Karpas-422 (cell line): ENCODE measurements at regions not wholly inside any gene's neighbourhood (a gene's known extent, or its start where the extent isn't known, plus 50 kb on each side); places are given as distances from the start of the nearest gene placed in this dataset.

Source experiments
- DNase-seq: peaks from one replicate; pipeline ENCODE4 v3.0.0-alpha.2; 2015
- H2AFZ ChIP-seq: fragments of 200-600 bp; sonication (generic); 2 replicates; pipeline ENCODE4 v1.6.1; 2014; ENCODE audit warnings: antibody characterized with exemption, low read length, mixed read lengths
- H3K27ac ChIP-seq: fragments of 200-600 bp; sonication (generic); 2 replicates; pipeline ENCODE4 v1.5.1; 2014; ENCODE audit warnings: mild to moderate bottlenecking, low read length, moderate library complexity
- H3K27me3 ChIP-seq: fragments of 200-600 bp; sonication (generic); 2 replicates; pipeline ENCODE4 v1.6.1; 2014; ENCODE audit warnings: low read length, mixed read lengths
- H3K36me3 ChIP-seq: fragments of 200-600 bp; sonication (generic); 2 replicates; pipeline ENCODE4 v1.6.1; 2014; ENCODE audit warnings: low read length, mixed read lengths; ENCODE audit not compliant: insufficient read depth
- H3K4me1 ChIP-seq: fragments of 200-600 bp; sonication (generic); 2 replicates; pipeline ENCODE4 v1.6.1; 2014; ENCODE audit warnings: mild to moderate bottlenecking, low read length, mixed read lengths
- H3K4me2 ChIP-seq: fragments of 200-600 bp; sonication (generic); 2 replicates; pipeline ENCODE4 v1.6.1; 2014; ENCODE audit warnings: low read length, low read depth, mild to moderate bottlenecking; ENCODE audit not compliant: poor library complexity, severe bottlenecking
- H3K4me3 ChIP-seq: fragments of 200-600 bp; sonication (generic); 2 replicates; pipeline ENCODE4 v1.5.1; 2014; ENCODE audit warnings: mild to moderate bottlenecking, antibody characterized with exemption, low read length, mixed read lengths
- H3K79me2 ChIP-seq: fragments of 200-600 bp; sonication (generic); 2 replicates; pipeline ENCODE4 v1.6.1; 2014; ENCODE audit warnings: mild to moderate bottlenecking, low read length, mixed read lengths
- H3K9ac ChIP-seq: fragments of 200-600 bp; sonication (generic); 2 replicates; pipeline ENCODE4 v1.6.0; 2014; ENCODE audit warnings: low read length
- H3K9me2 ChIP-seq: fragments of 200-600 bp; sonication (generic), shearing (Covaris generic); replicated peaks from 2 replicates; pipeline ENCODE4 v1.6.0; 2014; ENCODE audit warnings: mild to moderate bottlenecking, low read length, moderate library complexity; ENCODE audit not compliant: insufficient read depth
- H3K9me3 ChIP-seq: fragments of 300-700, 200-600 bp; sonication (generic); 2 replicates; pipeline ENCODE4 v1.6.1; 2014; ENCODE audit warnings: low read length, mixed read lengths
- H4K20me1 ChIP-seq: fragments of 200-600 bp; sonication (generic); 2 replicates; pipeline ENCODE4 v1.6.1; 2014; ENCODE audit warnings: mild to moderate bottlenecking, antibody characterized with exemption, low read length, low read depth; ENCODE audit not compliant: insufficient read depth

DNA sequence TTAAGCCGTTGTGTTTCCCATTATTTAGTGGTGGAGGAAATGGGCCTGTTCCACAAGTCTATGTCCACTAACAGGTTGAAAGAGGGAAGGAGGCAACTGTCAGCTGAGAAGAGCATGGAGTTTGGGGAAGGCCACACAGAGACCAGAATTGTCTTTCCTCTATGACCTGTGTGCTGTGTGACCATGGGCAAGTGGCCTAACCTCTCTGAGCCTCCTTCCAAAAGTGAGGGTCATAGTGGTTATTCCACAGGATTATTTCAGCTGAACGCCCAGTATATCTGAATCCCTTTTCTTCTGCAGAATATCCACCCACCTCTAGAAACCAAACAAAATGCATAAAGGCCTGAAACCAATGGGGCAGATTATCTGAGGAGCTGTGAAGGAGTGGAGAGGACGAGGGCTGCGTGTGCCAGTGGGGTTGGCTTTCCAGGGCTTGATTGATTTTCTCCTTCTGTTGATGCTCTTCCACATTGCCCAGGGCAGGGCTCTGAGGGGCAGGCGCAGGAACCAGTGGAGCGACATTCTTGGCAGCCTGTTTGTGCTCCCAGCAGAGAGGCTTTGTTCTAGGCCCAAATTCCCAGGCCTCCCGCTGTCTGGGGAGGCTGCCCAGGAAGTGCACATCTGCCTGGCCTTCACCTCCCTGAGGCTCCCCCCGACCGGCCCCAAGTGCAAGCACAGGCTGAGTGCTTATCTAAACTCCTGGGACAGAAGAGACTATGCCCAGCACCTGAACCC lies 452.7 kb downstream of the BCL11B start:
- Histone ChIP-seq H3K27me3 (no peaks in the 10 kb centered on the region; the same call in 1 of the 2 replicates), H2AFZ (no peak overlapping the region), H3K4me1 (no peaks in the 10 kb centered on the region), H3K27ac (no peak overlapping the region), H3K4me2 (no peak overlapping the region), H4K20me1 (no peaks in the 10 kb centered on the region), H3K4me3 (no peak overlapping the region), H3K36me3 (no peaks in the 10 kb centered on the region), H3K9me3 (no peaks in the 10 kb centered on the region; the same call in 1 of the 2 replicates), H3K9me2 (no peaks in the 10 kb centered on the region), H3K79me2 (no peaks in the 10 kb centered on the region), H3K9ac (no peak overlapping the region)
- DNase-seq: no peak

DNA sequence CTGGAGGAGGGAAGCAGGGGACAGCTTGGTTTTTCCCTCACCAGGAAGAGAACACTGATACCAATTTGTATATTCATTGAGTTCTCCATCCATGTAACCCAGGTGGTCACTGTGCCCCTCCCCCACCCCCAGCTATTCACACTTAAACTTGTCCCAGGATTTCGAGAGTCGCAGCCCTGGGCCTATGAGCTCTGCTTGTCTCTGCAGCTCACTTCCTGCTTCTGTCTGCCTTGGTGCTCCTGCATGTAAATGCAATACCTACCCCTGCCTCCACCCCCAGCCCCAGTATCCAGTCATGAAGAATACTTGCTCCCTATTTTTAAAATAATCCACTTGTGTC lies 452.2 kb downstream of the BCL11B start:
- H4K20me1 ChIP-seq: no peaks in the 10 kb centered on the region
- H3K27me3 ChIP-seq: no peaks in the 10 kb centered on the region; the same call in 1 of the 2 replicates
- H2AFZ ChIP-seq: no peak overlapping the region
- H3K27ac ChIP-seq: no peak overlapping the region
- no peak overlapping the region for H3K4me3 ChIP-seq
- no peak overlapping the region for H3K4me2 ChIP-seq
- H3K9me3 ChIP-seq: no peaks in the 10 kb centered on the region; the same call in 1 of the 2 replicates
- H3K4me1 ChIP-seq: no peaks in the 10 kb centered on the region
- no peaks in the 10 kb centered on the region for H3K79me2 ChIP-seq
- H3K36me3 ChIP-seq: no peaks in the 10 kb centered on the region
- no peaks in the 10 kb centered on the region for H3K9me2 ChIP-seq
- no peak overlapping the region for H3K9ac ChIP-seq
- DNase-seq: no peak

DNA sequence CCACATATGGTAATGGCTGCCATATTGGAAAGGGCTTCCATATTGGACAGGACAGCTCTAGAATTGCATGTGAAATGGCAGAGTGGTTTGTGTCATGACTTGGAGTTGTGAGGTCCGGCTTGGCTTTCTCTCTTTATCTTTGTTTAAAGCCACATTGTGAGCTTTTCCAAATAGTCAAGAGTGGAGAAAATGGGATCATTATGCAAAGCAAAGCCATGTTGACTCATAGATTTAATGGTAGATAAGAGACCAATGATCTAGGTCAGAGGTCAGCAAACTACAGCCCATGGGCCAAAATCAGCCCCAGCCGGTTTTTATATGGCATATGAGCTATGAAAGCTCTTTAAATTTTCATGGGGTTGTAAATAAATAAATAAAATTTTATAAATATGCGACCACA lies 449.1 kb downstream of the BCL11B start:
- H3K9ac ChIP-seq: no peak overlapping the region
- no peak overlapping the region for H2AFZ ChIP-seq
- H3K9me3 ChIP-seq: no peaks in the 10 kb centered on the region; the same call in 1 of the 2 replicates
- DNase-seq: no peak
- no peaks in the 10 kb centered on the region for H3K36me3 ChIP-seq
- H3K79me2 ChIP-seq: no peaks in the 10 kb centered on the region
- no peak overlapping the region for H3K4me2 ChIP-seq
- peaks cover 8% of the 10 kb centered on the region for H3K4me1 ChIP-seq
- H3K9me2 ChIP-seq: no peaks in the 10 kb centered on the region
- H3K27ac ChIP-seq: no peak overlapping the region
- H3K4me3 ChIP-seq: no peak overlapping the region
- no peaks in the 10 kb centered on the region for H4K20me1 ChIP-seq
- H3K27me3 ChIP-seq: no peaks in the 10 kb centered on the region; the same call in 1 of the 2 replicates

DNA sequence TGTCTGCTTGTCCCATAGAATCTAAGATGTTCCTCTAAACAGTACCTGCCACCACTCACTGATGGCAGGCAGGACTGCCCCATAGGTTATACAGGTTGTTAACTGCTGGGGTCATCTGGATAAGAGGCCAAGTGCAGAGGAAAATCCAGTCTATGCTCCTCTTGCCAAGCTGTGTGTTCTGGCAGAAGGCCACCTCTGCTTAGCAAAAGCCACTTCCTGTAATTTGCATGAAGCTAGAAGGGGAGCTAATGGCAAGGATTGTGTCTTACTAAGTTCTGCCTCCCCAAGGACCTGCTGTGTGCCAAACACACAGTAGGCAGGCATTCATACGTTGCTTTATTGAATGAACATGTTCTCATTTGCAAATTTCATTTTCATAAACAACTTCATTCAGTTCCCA lies 445.4 kb downstream of the BCL11B start:
- H3K79me2 ChIP-seq: no peaks in the 10 kb centered on the region
- H3K9me3 ChIP-seq: peaks cover 4% of the 10 kb centered on the region; the same call in 1 of the 2 replicates
- peak; percentile 59 for DNase-seq
- no peak overlapping the region for H3K9ac ChIP-seq
- H3K27me3 ChIP-seq: no peaks in the 10 kb centered on the region; the same call in 1 of the 2 replicates
- no peaks in the 10 kb centered on the region for H3K36me3 ChIP-seq
- no peak overlapping the region for H2AFZ ChIP-seq
- H3K27ac ChIP-seq: no peak overlapping the region
- H3K4me3 ChIP-seq: no peak overlapping the region
- peaks cover 8% of the 10 kb centered on the region for H3K4me1 ChIP-seq
- H3K4me2 ChIP-seq: no peak overlapping the region
- no peaks in the 10 kb centered on the region for H4K20me1 ChIP-seq
- no peaks in the 10 kb centered on the region for H3K9me2 ChIP-seq

DNA sequence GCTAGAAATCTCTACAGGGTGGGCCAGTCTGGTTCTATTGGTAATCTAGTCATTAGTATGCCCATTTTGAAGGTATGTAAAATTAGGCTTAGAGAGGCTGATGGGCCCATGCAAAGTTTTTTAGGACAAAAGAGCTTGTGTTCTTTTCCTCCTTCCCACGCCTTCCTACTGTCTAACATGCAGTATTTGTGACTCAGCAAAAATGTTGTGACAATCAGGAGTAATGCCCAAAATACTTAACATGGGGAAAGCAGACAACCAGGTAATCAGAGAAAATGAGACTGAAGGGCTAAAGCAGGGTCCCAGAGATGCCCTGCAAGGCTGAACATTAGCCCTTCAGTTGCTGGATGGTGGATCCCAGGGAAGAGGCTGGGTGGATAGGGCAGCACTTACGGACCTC lies 437.9 kb downstream of the BCL11B start:
- Histone ChIP-seq H3K27ac (no peak overlapping the region), H3K9me3 (peaks cover 33% of the 10 kb centered on the region), H3K4me1 (no peaks in the 10 kb centered on the region), H3K27me3 (no peaks in the 10 kb centered on the region; the same call in 1 of the 2 replicates), H3K4me3 (no peak overlapping the region), H3K9me2 (no peaks in the 10 kb centered on the region), H3K9ac (no peak overlapping the region), H4K20me1 (no peaks in the 10 kb centered on the region), H2AFZ (no peak overlapping the region), H3K79me2 (no peaks in the 10 kb centered on the region), H3K4me2 (no peak overlapping the region), H3K36me3 (no peaks in the 10 kb centered on the region)
- no peak for DNase-seq

DNA sequence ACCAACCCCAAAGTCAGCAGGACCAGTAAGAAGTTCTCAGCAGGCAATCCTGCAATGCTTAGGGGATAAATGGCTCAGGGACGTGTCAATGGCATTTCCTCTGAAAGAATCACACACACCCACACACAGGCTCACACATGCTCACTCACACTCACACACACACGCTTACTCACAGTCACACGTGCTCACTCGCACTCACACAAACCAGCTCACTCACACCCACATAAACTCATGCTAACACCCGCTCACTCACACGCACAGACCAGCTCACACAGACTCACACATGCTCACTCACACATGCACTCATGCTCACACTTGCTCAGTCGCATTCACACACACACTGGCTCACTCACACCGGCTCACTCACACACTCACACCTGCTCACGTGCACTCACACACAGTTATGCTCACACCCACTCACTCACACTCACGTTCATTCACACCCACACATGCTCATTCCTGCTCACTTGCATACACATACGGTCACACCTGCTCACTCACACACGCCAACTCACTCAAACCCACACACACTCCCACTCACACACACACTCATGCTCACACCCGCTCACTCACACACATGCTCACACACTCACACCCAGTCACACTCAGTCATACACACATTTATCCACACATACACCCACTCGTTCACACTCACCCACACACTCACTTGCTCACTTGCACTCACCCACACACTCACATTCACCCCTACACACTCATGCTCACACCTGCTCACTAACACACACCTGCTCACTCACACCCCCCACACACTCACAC lies 436.8 kb downstream of the BCL11B start:
- no peaks in the 10 kb centered on the region for H3K36me3 ChIP-seq
- no peaks in the 10 kb centered on the region; the same call in 1 of the 2 replicates for H3K27me3 ChIP-seq
- no peaks in the 10 kb centered on the region for H3K4me1 ChIP-seq
- H3K79me2 ChIP-seq: no peaks in the 10 kb centered on the region
- no peaks in the 10 kb centered on the region for H4K20me1 ChIP-seq
- H3K27ac ChIP-seq: no peak overlapping the region
- peaks cover 33% of the 10 kb centered on the region for H3K9me3 ChIP-seq
- H3K9ac ChIP-seq: no peak overlapping the region
- no peak overlapping the region for H3K4me3 ChIP-seq
- no peak for DNase-seq
- no peak overlapping the region for H3K4me2 ChIP-seq
- H3K9me2 ChIP-seq: no peaks in the 10 kb centered on the region
- no peak overlapping the region for H2AFZ ChIP-seq

DNA sequence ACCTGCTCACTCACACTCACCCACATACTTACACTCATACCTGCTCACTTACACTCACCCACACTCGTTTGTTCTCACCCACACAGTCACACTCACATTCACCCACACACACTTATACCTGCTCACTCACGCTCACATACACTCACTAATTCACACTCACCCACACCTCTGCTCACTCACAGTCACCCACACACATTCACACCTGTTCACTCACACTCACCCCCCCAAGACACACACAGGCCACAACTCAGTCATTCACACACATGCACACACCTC lies 436.2 kb downstream of the BCL11B start:
- H3K4me1 ChIP-seq: no peaks in the 10 kb centered on the region
- peaks cover 30% of the 10 kb centered on the region for H3K9me3 ChIP-seq
- no peak overlapping the region for H3K9ac ChIP-seq
- H3K27ac ChIP-seq: no peak overlapping the region
- no peak overlapping the region for H2AFZ ChIP-seq
- H3K9me2 ChIP-seq: no peaks in the 10 kb centered on the region
- no peak for DNase-seq
- H3K27me3 ChIP-seq: no peaks in the 10 kb centered on the region; the same call in 1 of the 2 replicates
- H3K4me2 ChIP-seq: no peak overlapping the region
- H3K4me3 ChIP-seq: no peak overlapping the region
- no peaks in the 10 kb centered on the region for H3K36me3 ChIP-seq
- no peaks in the 10 kb centered on the region for H4K20me1 ChIP-seq
- no peaks in the 10 kb centered on the region for H3K79me2 ChIP-seq

DNA sequence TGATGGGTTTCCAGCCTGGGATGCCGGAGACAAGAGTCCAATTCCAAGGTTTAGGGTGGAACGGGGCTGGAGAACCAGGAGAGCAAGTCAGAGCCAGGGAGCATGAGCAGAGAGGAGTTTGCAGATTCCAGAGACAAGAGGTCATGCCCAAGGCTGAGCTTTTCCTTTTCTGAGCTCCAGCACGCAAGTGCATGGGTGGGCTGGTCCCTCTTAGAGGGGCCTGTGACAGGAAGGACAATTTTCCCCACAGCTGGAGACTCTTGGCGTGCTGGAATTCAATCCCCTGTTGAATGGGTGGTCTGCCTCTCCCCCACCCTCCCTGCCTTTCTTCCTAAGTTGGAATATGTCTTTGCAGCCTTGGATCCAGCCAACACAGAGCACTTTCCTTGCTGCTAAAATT lies 431.9 kb downstream of the BCL11B start:
- Histone ChIP-seq H3K9ac (no peak overlapping the region), H3K36me3 (no peaks in the 10 kb centered on the region), H3K4me1 (no peaks in the 10 kb centered on the region), H2AFZ (no peak overlapping the region), H3K4me3 (no peak overlapping the region), H3K27ac (no peak overlapping the region), H3K9me3 (peaks cover 27% of the 10 kb centered on the region), H3K9me2 (no peaks in the 10 kb centered on the region), H3K27me3 (no peaks in the 10 kb centered on the region; the same call in 1 of the 2 replicates), H3K79me2 (no peaks in the 10 kb centered on the region), H3K4me2 (no peak overlapping the region), H4K20me1 (no peaks in the 10 kb centered on the region)
- DNase-seq: no peak
